ENCODE measurements at regions not wholly inside any gene's neighbourhood (a gene's known extent, or its start where the extent isn't known, plus 50 kb on each side); places are given as distances from the start of the nearest gene placed in this dataset.

- H3K9ac ChIP-seq (ENCODE audit: insufficient read length): no peak overlapping the region
- TF ChIP-seq FOXP2 (optimal IDR thresholded peaks at IDR 0.05; ENCODE audit: control extremely low read depth, extremely low read length, insufficient read depth): no peak
- TF ChIP-seq POLR2AphosphoS5 (IDR thresholded peaks at IDR 0.05; ENCODE audit: borderline replicate concordance, low read depth, low read length): no peak
- no peak for TF ChIP-seq EZH2 (IDR thresholded peaks at IDR 0.05)
- H3K9me3 ChIP-seq (ENCODE audit: low read depth, low read length): no peaks in the 10 kb centered on the region
- no peaks in the 10 kb centered on the region for H3K36me3 ChIP-seq (ENCODE audit: insufficient read depth, low read length)
- no peak overlapping the region for H3K4me3 ChIP-seq
- no peak for DNase-seq (ENCODE audit: low read depth, low spot score)
- no peak overlapping the region for H3K27ac ChIP-seq
Observed at GRCh38 chr2:138919120-138919747, 139.0 kb upstream of the NXPH2 start.

GRCh38 chr2:138910427-138910826, 130.2 kb upstream of the NXPH2 start:
- no peaks in the 10 kb centered on the region for H3K36me3 ChIP-seq (ENCODE audit: insufficient read depth, low read length)
- H3K9ac ChIP-seq (ENCODE audit: insufficient read length): no peak overlapping the region
- DNase-seq (ENCODE audit: low read depth, low spot score): no peak
- H3K9me3 ChIP-seq (ENCODE audit: low read depth, low read length): no peaks in the 10 kb centered on the region
- H3K27ac ChIP-seq: no peak overlapping the region
- TF ChIP-seq FOXP2 (optimal IDR thresholded peaks at IDR 0.05; ENCODE audit: control extremely low read depth, extremely low read length, insufficient read depth) (no peak), EZH2 (IDR thresholded peaks at IDR 0.05) (no peak), POLR2AphosphoS5 (IDR thresholded peaks at IDR 0.05; ENCODE audit: borderline replicate concordance, low read depth, low read length) (no peak)
- H3K4me3 ChIP-seq: no peak overlapping the region

- Histone ChIP-seq H3K9ac (ENCODE audit: insufficient read length) (no peak overlapping the region), H3K4me3 (no peak overlapping the region), H3K27ac (no peak overlapping the region), H3K9me3 (ENCODE audit: low read depth, low read length) (no peaks in the 10 kb centered on the region), H3K36me3 (ENCODE audit: insufficient read depth, low read length) (no peaks in the 10 kb centered on the region)
- DNase-seq (ENCODE audit: low read depth, low spot score): no peak
- TF ChIP-seq FOXP2 (optimal IDR thresholded peaks at IDR 0.05; ENCODE audit: control extremely low read depth, extremely low read length, insufficient read depth) (no peak), EZH2 (IDR thresholded peaks at IDR 0.05) (no peak), POLR2AphosphoS5 (IDR thresholded peaks at IDR 0.05; ENCODE audit: borderline replicate concordance, low read depth, low read length) (no peak)
Observed at GRCh38 chr2:138906549-138906948, 126.4 kb upstream of the NXPH2 start.

- Histone ChIP-seq H3K4me3 (no peak overlapping the region), H3K9me3 (ENCODE audit: low read depth, low read length) (no peaks in the 10 kb centered on the region), H3K27ac (no peak overlapping the region), H3K36me3 (ENCODE audit: insufficient read depth, low read length) (no peaks in the 10 kb centered on the region), H3K9ac (ENCODE audit: insufficient read length) (no peak overlapping the region)
- TF ChIP-seq FOXP2 (optimal IDR thresholded peaks at IDR 0.05; ENCODE audit: control extremely low read depth, extremely low read length, insufficient read depth): no peak
- no peak for TF ChIP-seq POLR2AphosphoS5 (IDR thresholded peaks at IDR 0.05; ENCODE audit: borderline replicate concordance, low read depth, low read length)
- TF ChIP-seq EZH2 (IDR thresholded peaks at IDR 0.05): no peak
- DNase-seq (ENCODE audit: low read depth, low spot score): no peak
Observed at GRCh38 chr2:138902239-138902871, 122.2 kb upstream of the NXPH2 start.

- Histone ChIP-seq H3K36me3 (ENCODE audit: insufficient read depth, low read length) (no peaks in the 10 kb centered on the region), H3K9me3 (ENCODE audit: low read depth, low read length) (no peaks in the 10 kb centered on the region), H3K27ac (no peak overlapping the region), H3K9ac (ENCODE audit: insufficient read length) (no peak overlapping the region), H3K4me3 (no peak overlapping the region)
- no peak for TF ChIP-seq EZH2 (IDR thresholded peaks at IDR 0.05)
- TF ChIP-seq FOXP2 (optimal IDR thresholded peaks at IDR 0.05; ENCODE audit: control extremely low read depth, extremely low read length, insufficient read depth): no peak
- no peak for TF ChIP-seq POLR2AphosphoS5 (IDR thresholded peaks at IDR 0.05; ENCODE audit: borderline replicate concordance, low read depth, low read length)
- no peak for DNase-seq (ENCODE audit: low read depth, low spot score)
Observed at GRCh38 chr2:138901530-138901929, 121.3 kb upstream of the NXPH2 start.

GRCh38 chr2:138898855-138899254, 118.7 kb upstream of the NXPH2 start:
- no peak overlapping the region for H3K27ac ChIP-seq
- H3K9ac ChIP-seq (ENCODE audit: insufficient read length): no peak overlapping the region
- no peak for DNase-seq (ENCODE audit: low read depth, low spot score)
- no peaks in the 10 kb centered on the region for H3K36me3 ChIP-seq (ENCODE audit: insufficient read depth, low read length)
- no peak overlapping the region for H3K4me3 ChIP-seq
- TF ChIP-seq FOXP2 (optimal IDR thresholded peaks at IDR 0.05; ENCODE audit: control extremely low read depth, extremely low read length, insufficient read depth): no peak
- no peak for TF ChIP-seq POLR2AphosphoS5 (IDR thresholded peaks at IDR 0.05; ENCODE audit: borderline replicate concordance, low read depth, low read length)
- TF ChIP-seq EZH2 (IDR thresholded peaks at IDR 0.05): no peak
- no peaks in the 10 kb centered on the region for H3K9me3 ChIP-seq (ENCODE audit: low read depth, low read length)

GRCh38 chr2:138897274-138897673, 117.1 kb upstream of the NXPH2 start:
- Histone ChIP-seq H3K36me3 (ENCODE audit: insufficient read depth, low read length) (no peaks in the 10 kb centered on the region), H3K9ac (ENCODE audit: insufficient read length) (no peak overlapping the region)
- TF ChIP-seq FOXP2 (optimal IDR thresholded peaks at IDR 0.05; ENCODE audit: control extremely low read depth, extremely low read length, insufficient read depth): no peak
- TF ChIP-seq POLR2AphosphoS5 (IDR thresholded peaks at IDR 0.05; ENCODE audit: borderline replicate concordance, low read depth, low read length): no peak
- TF ChIP-seq EZH2 (IDR thresholded peaks at IDR 0.05): no peak

GRCh38 chr2:138893746-138894145, 113.6 kb upstream of the NXPH2 start:
- DNase-seq (ENCODE audit: low read depth, low spot score): no peak
- no peak overlapping the region for H3K27ac ChIP-seq
- no peak overlapping the region for H3K9ac ChIP-seq (ENCODE audit: insufficient read length)
- H3K4me3 ChIP-seq: no peak overlapping the region
- TF ChIP-seq EZH2 (IDR thresholded peaks at IDR 0.05) (no peak), FOXP2 (optimal IDR thresholded peaks at IDR 0.05; ENCODE audit: control extremely low read depth, extremely low read length, insufficient read depth) (no peak), POLR2AphosphoS5 (IDR thresholded peaks at IDR 0.05; ENCODE audit: borderline replicate concordance, low read depth, low read length) (no peak)
- H3K9me3 ChIP-seq (ENCODE audit: low read depth, low read length): no peaks in the 10 kb centered on the region
- H3K36me3 ChIP-seq (ENCODE audit: insufficient read depth, low read length): no peaks in the 10 kb centered on the region

More at GRCh38 chr2:138897274-138897673, 117.1 kb upstream of the NXPH2 start:
- Histone ChIP-seq H3K9me3 (ENCODE audit: low read depth, low read length) (no peaks in the 10 kb centered on the region), H3K4me3 (no peak overlapping the region), H3K27ac (no peak overlapping the region)
- no peak for DNase-seq (ENCODE audit: low read depth, low spot score)
